Liver (tissue), 8 donors: ENCODE measurements at regions not wholly inside any gene's neighbourhood (a gene's known extent, or its start where the extent isn't known, plus 50 kb on each side); places are given as distances from the start of the nearest gene placed in this dataset.

Experiments used
- DNase-seq: peaks from one replicate; pipeline ENCODE4 v3.0.0-alpha.2; 2017; ENCODE audit warnings: low spot score
- H3K27ac ChIP-seq, 2 donors: one replicate each; pipeline ENCODE4 v1.7.0; 2013; ENCODE audit warnings: inconsistent platforms in 2 of 2, low read length in 2 of 2, control low read depth in 1 of 2, low read depth in 1 of 2, mild to moderate bottlenecking in 1 of 2
- H3K27me3 ChIP-seq, 4 donors: one replicate each; pipeline versions ENCODE4 v1.6.1 to v1.7.0; 2013; ENCODE audit warnings: low read length in 3 of 4, inconsistent platforms in 1 of 4, mild to moderate bottlenecking in 1 of 4, moderate library complexity in 1 of 4; ENCODE audit not compliant: control insufficient read depth in 4 of 4, insufficient read depth in 4 of 4
- H3K36me3 ChIP-seq, 4 donors: one replicate each; pipeline versions ENCODE4 v1.6.1 to v1.7.0; 2013; ENCODE audit warnings: low read length in 3 of 4, mild to moderate bottlenecking in 3 of 4, low read depth in 1 of 4, moderate library complexity in 1 of 4; ENCODE audit not compliant: control insufficient read depth in 4 of 4, insufficient read depth in 3 of 4
- H3K4me1 ChIP-seq, 4 donors: one replicate each; pipeline versions ENCODE4 v1.6.1 to v1.7.0; 2013; ENCODE audit warnings: low read length in 3 of 4, mild to moderate bottlenecking in 3 of 4, moderate library complexity in 1 of 4; ENCODE audit not compliant: control insufficient read depth in 4 of 4, insufficient read depth in 4 of 4
- H3K4me3 ChIP-seq, 3 donors: one replicate each; pipeline versions ENCODE4 v1.6.1 to v1.7.0; 2013; ENCODE audit warnings: low read length in 3 of 3, control low read depth in 1 of 3, low read depth in 1 of 3, mild to moderate bottlenecking in 1 of 3
- H3K9ac ChIP-seq, 2 donors: one replicate each; pipeline ENCODE4 v1.7.0; 2013; ENCODE audit warnings: low read length in 2 of 2, mild to moderate bottlenecking in 2 of 2, moderate library complexity in 2 of 2, control low read depth in 1 of 2, low read depth in 1 of 2
- H3K9me3 ChIP-seq, 4 donors: one replicate each; pipeline versions ENCODE4 v1.6.1 to v1.7.0; 2013; ENCODE audit warnings: low read length in 3 of 4; ENCODE audit not compliant: control insufficient read depth in 4 of 4
- EGR1 ChIP-seq, 2 donors: IDR thresholded peaks; 2 replicates each; pipeline ENCODE4 v1.6.1; 2016 to 2018; ENCODE audit warnings: antibody characterized with exemption in 2 of 2, low read depth in 2 of 2
- FOXA1 ChIP-seq: IDR thresholded peaks from 2 replicates; pipeline ENCODE4 v1.6.1; 2016; ENCODE audit warnings: antibody characterized with exemption
- FOXA2 ChIP-seq: IDR thresholded peaks from 2 replicates; pipeline ENCODE4 v1.6.1; 2016; ENCODE audit warnings: antibody characterized with exemption
- GABPA ChIP-seq, 2 donors: IDR thresholded peaks in 1 of 2; conservative IDR thresholded peaks in 1 of 2; 2 replicates each; pipeline ENCODE4 v1.6.1; 2016; ENCODE audit warnings: antibody characterized with exemption in 2 of 2, mild to moderate bottlenecking in 1 of 2, moderate library complexity in 1 of 2
- HNF4A ChIP-seq, 2 donors: conservative IDR thresholded peaks; 2 replicates each; pipeline ENCODE4 v1.6.1; 2016; ENCODE audit warnings: antibody characterized with exemption in 2 of 2, mild to moderate bottlenecking in 2 of 2
- HNF4G ChIP-seq: IDR thresholded peaks from 2 replicates; pipeline ENCODE4 v1.6.1; 2016; ENCODE audit warnings: antibody characterized with exemption
- JUND ChIP-seq, 2 donors: IDR thresholded peaks; 2 replicates each; pipeline ENCODE4 v1.6.1; 2016; ENCODE audit warnings: antibody characterized with exemption in 2 of 2
- NR2F2 ChIP-seq: IDR thresholded peaks from 2 replicates; pipeline ENCODE4 v1.6.1; 2016; ENCODE audit warnings: antibody characterized with exemption
- RAD21 ChIP-seq, 2 donors: IDR thresholded peaks; 2 replicates each; pipeline ENCODE4 v1.6.1; 2016; ENCODE audit warnings: antibody characterized with exemption in 2 of 2, mild to moderate bottlenecking in 2 of 2
- RXRA ChIP-seq, 2 donors: IDR thresholded peaks; 2 replicates each; pipeline ENCODE4 v1.6.1; 2017 to 2018; ENCODE audit warnings: antibody characterized with exemption in 2 of 2, mild to moderate bottlenecking in 1 of 2
- SP1 ChIP-seq: IDR thresholded peaks from 2 replicates; pipeline ENCODE4 v1.6.1; 2018; ENCODE audit warnings: antibody characterized with exemption, mild to moderate bottlenecking
- TAF1 ChIP-seq: conservative IDR thresholded peaks from 2 replicates; pipeline ENCODE4 v1.6.1; 2016; ENCODE audit warnings: antibody characterized with exemption, mild to moderate bottlenecking
- YY1 ChIP-seq: IDR thresholded peaks from 2 replicates; pipeline ENCODE4 v1.6.1; 2016; ENCODE audit warnings: antibody characterized with exemption, mild to moderate bottlenecking
- WGBS: extraction: QIAGEN DNeasy Blood & Tissue Kit; methylation state at CpG from one replicate; pipeline ENCODE4 v1.1.7; 2013; 5-methylcytosine and 5-hydroxymethylcytosine counted together
- TF ChIP-seq, protein P1 (sequence below): IDR thresholded peaks from 2 replicates; pipeline ENCODE4 v1.6.1; 2016; ENCODE audit warnings: antibody characterized with exemption
- TF ChIP-seq, protein P2 (sequence below): IDR thresholded peaks from 2 replicates; pipeline ENCODE4 v1.6.1; 2016; ENCODE audit warnings: antibody characterized with exemption
- TF ChIP-seq, protein P3 (sequence below): IDR thresholded peaks from 2 replicates; pipeline ENCODE4 v1.6.1; 2016; ENCODE audit warnings: antibody characterized with exemption, mild to moderate bottlenecking
- TF ChIP-seq, protein P4 (sequence below): IDR thresholded peaks from 2 replicates; pipeline ENCODE4 v1.6.1; 2016; ENCODE audit warnings: antibody characterized with exemption
- TF ChIP-seq, protein P5 (sequence below): fragments of 150-350 bp; IDR thresholded peaks from 2 replicates; pipeline ENCODE4 v1.5.1; 2017; ENCODE audit warnings: improper control_type of control experiment, low read depth, low read length; ENCODE audit not compliant: missing input control
- donor health status: healthy.
- donor health status: healthy.
- donor health status: healthy.
- donor health status: healthy.
- donor health status: healthy.

DNA sequence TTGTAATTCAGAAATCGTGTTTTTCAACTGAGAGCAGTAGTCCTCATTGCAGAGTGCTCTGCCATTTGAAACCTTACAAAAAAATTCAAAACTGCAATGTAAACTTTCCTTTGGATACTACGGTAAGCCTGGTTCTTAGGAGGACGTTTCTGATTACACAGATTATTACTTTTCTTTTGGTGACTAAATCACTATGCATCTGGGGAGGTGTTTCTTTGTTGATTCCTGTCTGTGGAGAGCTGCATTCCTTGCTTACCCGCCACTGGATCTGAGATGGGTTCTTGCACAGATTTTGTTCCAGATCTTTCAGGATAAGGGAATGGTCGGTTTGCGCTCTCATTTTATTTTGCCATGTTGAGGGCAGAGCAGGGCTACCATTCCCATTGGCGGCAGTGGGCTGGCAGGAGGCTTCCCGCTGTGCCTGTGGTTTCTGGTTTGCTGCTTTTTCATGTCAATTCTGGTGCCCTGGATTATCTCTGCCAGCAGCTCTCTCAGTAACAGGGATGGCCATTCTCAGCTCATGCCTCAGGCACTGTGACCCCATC lies 485.1 kb downstream of the GLRX3 start:
- no peak for TF ChIP-seq YY1
- TF ChIP-seq, protein P1, sequence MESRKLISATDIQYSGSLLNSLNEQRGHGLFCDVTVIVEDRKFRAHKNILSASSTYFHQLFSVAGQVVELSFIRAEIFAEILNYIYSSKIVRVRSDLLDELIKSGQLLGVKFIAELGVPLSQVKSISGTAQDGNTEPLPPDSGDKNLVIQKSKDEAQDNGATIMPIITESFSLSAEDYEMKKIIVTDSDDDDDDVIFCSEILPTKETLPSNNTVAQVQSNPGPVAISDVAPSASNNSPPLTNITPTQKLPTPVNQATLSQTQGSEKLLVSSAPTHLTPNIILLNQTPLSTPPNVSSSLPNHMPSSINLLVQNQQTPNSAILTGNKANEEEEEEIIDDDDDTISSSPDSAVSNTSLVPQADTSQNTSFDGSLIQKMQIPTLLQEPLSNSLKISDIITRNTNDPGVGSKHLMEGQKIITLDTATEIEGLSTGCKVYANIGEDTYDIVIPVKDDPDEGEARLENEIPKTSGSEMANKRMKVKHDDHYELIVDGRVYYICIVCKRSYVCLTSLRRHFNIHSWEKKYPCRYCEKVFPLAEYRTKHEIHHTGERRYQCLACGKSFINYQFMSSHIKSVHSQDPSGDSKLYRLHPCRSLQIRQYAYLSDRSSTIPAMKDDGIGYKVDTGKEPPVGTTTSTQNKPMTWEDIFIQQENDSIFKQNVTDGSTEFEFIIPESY = no peak
- no peak for TF ChIP-seq RAD21 (IDR thresholded peaks at IDR 0.05)
- TF ChIP-seq, protein P2, sequence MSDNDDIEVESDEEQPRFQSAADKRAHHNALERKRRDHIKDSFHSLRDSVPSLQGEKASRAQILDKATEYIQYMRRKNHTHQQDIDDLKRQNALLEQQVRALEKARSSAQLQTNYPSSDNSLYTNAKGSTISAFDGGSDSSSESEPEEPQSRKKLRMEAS = no peak
- peaks cover 0 to 1% (median 0%) of the 10 kb centered on the region in 4 donors for H3K9me3 ChIP-seq
- no peak overlapping the region for H3K27ac ChIP-seq
- no peaks in the 10 kb centered on the region for H3K36me3 ChIP-seq
- DNase-seq = no peak
- WGBS = 64% methylated on average over 8 of the region's 8 CpGs
- peaks cover 0 to 6% (median 0%) of the 10 kb centered on the region in 4 donors for H3K27me3 ChIP-seq
- no peak overlapping the region for H3K9ac ChIP-seq
- no peak overlapping the region for H3K4me3 ChIP-seq
- H3K4me1 ChIP-seq = no peaks in the 10 kb centered on the region

DNA sequence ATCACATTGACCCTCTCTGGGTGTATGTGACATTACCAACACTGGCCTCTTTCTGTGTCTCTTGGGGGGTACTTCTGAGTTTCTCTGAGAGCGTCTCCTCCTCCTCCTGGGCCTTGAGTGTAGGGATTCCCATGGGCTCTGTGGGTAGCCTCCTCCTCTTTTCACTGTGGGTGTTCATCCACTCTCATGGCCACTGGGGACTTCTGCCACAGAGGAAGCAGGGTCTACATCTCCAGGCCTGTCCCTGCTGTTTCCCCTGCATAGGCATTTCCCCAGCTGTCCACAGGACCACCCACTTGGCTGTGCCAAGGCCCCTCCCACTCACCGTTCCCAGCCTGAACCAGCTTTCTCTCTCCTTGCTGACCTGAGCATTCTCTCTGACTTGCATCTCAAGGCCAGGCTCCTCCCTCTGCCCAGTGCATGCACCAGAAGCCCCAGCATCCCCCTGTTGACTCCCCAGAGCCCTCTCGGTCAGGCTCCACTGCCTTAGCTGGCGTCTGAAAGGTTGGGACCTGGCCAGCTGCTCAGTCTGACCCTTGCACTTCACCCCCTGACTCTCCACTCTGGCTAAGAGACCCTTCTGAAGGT lies 487.6 kb downstream of the GLRX3 start:
- TF ChIP-seq NR2F2 (no peak), JUND (IDR thresholded peaks at IDR 0.05) (no peak), TAF1 (no peak), GABPA (IDR thresholded peaks at IDR 0.05 in 1 of 2, conservative IDR thresholded peaks at IDR 0.05 in 1 of 2) (no peak), EGR1 (IDR thresholded peaks at IDR 0.05; ENCODE audit: low read depth in 2 of 2) (no peak), RAD21 (IDR thresholded peaks at IDR 0.05) (no peak), SP1 (no peak), FOXA1 (no peak), HNF4A (conservative IDR thresholded peaks at IDR 0.05) (no peak), FOXA2 (no peak), RXRA (IDR thresholded peaks at IDR 0.05) (no peak), YY1 (no peak), HNF4G (no peak)
- TF ChIP-seq, protein P3, sequence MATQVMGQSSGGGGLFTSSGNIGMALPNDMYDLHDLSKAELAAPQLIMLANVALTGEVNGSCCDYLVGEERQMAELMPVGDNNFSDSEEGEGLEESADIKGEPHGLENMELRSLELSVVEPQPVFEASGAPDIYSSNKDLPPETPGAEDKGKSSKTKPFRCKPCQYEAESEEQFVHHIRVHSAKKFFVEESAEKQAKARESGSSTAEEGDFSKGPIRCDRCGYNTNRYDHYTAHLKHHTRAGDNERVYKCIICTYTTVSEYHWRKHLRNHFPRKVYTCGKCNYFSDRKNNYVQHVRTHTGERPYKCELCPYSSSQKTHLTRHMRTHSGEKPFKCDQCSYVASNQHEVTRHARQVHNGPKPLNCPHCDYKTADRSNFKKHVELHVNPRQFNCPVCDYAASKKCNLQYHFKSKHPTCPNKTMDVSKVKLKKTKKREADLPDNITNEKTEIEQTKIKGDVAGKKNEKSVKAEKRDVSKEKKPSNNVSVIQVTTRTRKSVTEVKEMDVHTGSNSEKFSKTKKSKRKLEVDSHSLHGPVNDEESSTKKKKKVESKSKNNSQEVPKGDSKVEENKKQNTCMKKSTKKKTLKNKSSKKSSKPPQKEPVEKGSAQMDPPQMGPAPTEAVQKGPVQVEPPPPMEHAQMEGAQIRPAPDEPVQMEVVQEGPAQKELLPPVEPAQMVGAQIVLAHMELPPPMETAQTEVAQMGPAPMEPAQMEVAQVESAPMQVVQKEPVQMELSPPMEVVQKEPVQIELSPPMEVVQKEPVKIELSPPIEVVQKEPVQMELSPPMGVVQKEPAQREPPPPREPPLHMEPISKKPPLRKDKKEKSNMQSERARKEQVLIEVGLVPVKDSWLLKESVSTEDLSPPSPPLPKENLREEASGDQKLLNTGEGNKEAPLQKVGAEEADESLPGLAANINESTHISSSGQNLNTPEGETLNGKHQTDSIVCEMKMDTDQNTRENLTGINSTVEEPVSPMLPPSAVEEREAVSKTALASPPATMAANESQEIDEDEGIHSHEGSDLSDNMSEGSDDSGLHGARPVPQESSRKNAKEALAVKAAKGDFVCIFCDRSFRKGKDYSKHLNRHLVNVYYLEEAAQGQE = no peak
- TF ChIP-seq, protein P1 = no peak
- TF ChIP-seq, protein P4, sequence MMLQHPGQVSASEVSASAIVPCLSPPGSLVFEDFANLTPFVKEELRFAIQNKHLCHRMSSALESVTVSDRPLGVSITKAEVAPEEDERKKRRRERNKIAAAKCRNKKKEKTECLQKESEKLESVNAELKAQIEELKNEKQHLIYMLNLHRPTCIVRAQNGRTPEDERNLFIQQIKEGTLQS = no peak
- TF ChIP-seq, protein P2 = no peak
- TF ChIP-seq, protein P5, sequence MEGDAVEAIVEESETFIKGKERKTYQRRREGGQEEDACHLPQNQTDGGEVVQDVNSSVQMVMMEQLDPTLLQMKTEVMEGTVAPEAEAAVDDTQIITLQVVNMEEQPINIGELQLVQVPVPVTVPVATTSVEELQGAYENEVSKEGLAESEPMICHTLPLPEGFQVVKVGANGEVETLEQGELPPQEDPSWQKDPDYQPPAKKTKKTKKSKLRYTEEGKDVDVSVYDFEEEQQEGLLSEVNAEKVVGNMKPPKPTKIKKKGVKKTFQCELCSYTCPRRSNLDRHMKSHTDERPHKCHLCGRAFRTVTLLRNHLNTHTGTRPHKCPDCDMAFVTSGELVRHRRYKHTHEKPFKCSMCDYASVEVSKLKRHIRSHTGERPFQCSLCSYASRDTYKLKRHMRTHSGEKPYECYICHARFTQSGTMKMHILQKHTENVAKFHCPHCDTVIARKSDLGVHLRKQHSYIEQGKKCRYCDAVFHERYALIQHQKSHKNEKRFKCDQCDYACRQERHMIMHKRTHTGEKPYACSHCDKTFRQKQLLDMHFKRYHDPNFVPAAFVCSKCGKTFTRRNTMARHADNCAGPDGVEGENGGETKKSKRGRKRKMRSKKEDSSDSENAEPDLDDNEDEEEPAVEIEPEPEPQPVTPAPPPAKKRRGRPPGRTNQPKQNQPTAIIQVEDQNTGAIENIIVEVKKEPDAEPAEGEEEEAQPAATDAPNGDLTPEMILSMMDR = no peak
- no peak overlapping the region for H3K4me3 ChIP-seq
- no peaks in the 10 kb centered on the region for H3K27me3 ChIP-seq
- H3K27ac ChIP-seq = no peak overlapping the region
- DNase-seq = no peak
- no peaks in the 10 kb centered on the region for H3K36me3 ChIP-seq
- H3K9ac ChIP-seq = no peak overlapping the region
- WGBS = 55% methylated on average over 4 of the region's 4 CpGs
- H3K4me1 ChIP-seq = no peaks in the 10 kb centered on the region
- H3K9me3 ChIP-seq = peaks cover 0 to 1% (median 0%) of the 10 kb centered on the region in 4 donors
